A673 (cell line): ENCODE measurements at regions not wholly inside any gene's neighbourhood (a gene's known extent, or its start where the extent isn't known, plus 50 kb on each side); places are given as distances from the start of the nearest gene placed in this dataset.
A peak's percentile ranks its signal among the peaks of the same experiment; 100 is the strongest.
"Not testable (repeated sequence)": the region's sequence is repeated elsewhere in the genome, so short reads cannot be mapped to it uniquely, and the experiment has no call there.

ENCODE experiments used
- BruUV-seq: library from RNA; stranded (reverse); fragments of 400-500 nt; replicated peaks from 2 replicates; lab custom pipeline; 2021; lab: Mats Ljungman, UMichigan
- CTCF ChIA-PET: fragments of 300-600 bp; sonication (Branson Sonifier 250); formaldehyde crosslinking; loops from one replicate; lab custom pipeline; 2022; ENCODE audit warnings: antibody characterized with exemption; lab: Charles Lee
- POLR2A ChIA-PET: fragments of 300-600 bp; sonication (Branson Sonifier 250); formaldehyde crosslinking; loops from one replicate; lab custom pipeline; 2022; ENCODE audit warnings: antibody characterized with exemption; ENCODE audit not compliant: low non-redundant PET; lab: Charles Lee
- DNase-seq: peaks from one replicate; pipeline ENCODE4 v3.0.0-alpha.2; 2015; ENCODE audit warnings: low spot score
- H3K27ac ChIP-seq: fragments of 200-600 bp; sonication (generic); 2 replicates; pipeline ENCODE4 v1.5.1; 2016; ENCODE audit warnings: mixed run types, low read depth, mild to moderate bottlenecking, mixed read lengths, antibody characterized with exemption, low read length; ENCODE audit not compliant: poor library complexity, severe bottlenecking
- H3K27me3 ChIP-seq: fragments of 200-600 bp; sonication (generic); replicated peaks from 2 replicates; pipeline ENCODE4 v1.6.1; 2017; ENCODE audit warnings: mixed run types, low read depth, mild to moderate bottlenecking, mixed read lengths, antibody characterized with exemption, low read length; ENCODE audit not compliant: insufficient read depth, poor library complexity
- H3K36me3 ChIP-seq: fragments of 200-600 bp; sonication (generic); 2 replicates; pipeline ENCODE4 v1.6.1; 2016; ENCODE audit warnings: mixed run types, mild to moderate bottlenecking, mixed read lengths, antibody characterized with exemption, low read length; ENCODE audit not compliant: insufficient read depth, poor library complexity, severe bottlenecking
- H3K4me1 ChIP-seq: fragments of 200-600 bp; sonication (generic); 2 replicates; pipeline ENCODE4 v1.6.1; 2017; ENCODE audit warnings: mixed run types, mild to moderate bottlenecking, mixed read lengths, antibody characterized with exemption, low read length; ENCODE audit not compliant: insufficient read depth, poor library complexity, severe bottlenecking
- H3K4me3 ChIP-seq: fragments of 200-600 bp; sonication (generic); 2 replicates; pipeline ENCODE4 v1.5.1; 2016; ENCODE audit warnings: low read depth, mixed run types, mild to moderate bottlenecking, mixed read lengths, low read length; ENCODE audit not compliant: poor library complexity, severe bottlenecking
- H3K9me3 ChIP-seq: fragments of 200-600 bp; sonication (generic); 2 replicates; pipeline ENCODE4 v1.6.1; 2016; ENCODE audit warnings: mixed run types, low read depth, mild to moderate bottlenecking, mixed read lengths, antibody characterized with exemption, low read length; ENCODE audit not compliant: poor library complexity, severe bottlenecking
- EZH2 ChIP-seq: fragments of 200-600 bp; sonication (generic); IDR thresholded peaks from 2 replicates; pipeline ENCODE4 v1.6.1; 2017; ENCODE audit warnings: borderline replicate concordance, low read depth, mild to moderate bottlenecking, mixed read lengths, antibody characterized with exemption, low read length; ENCODE audit not compliant: poor library complexity, severe bottlenecking
- intact Hi-C: fragments of 100-400 bp; cut with micrococcal nuclease; formaldehyde crosslinking; loops from one replicate; pipeline ENCODE4 v1.10.0; 2022; ENCODE audit not compliant: unreplicated experiment
- TF ChIP-seq, protein P1 (sequence below): fragments of 300-800, 200-600 bp; sonication (generic); conservative IDR thresholded peaks from 2 replicates; pipeline ENCODE4 v1.5.1; 2017; ENCODE audit warnings: low read depth, mild to moderate bottlenecking, antibody characterized with exemption, low read length, moderate library complexity, mixed read lengths

- no peak for TF ChIP-seq EZH2
- TF ChIP-seq, protein P1, sequence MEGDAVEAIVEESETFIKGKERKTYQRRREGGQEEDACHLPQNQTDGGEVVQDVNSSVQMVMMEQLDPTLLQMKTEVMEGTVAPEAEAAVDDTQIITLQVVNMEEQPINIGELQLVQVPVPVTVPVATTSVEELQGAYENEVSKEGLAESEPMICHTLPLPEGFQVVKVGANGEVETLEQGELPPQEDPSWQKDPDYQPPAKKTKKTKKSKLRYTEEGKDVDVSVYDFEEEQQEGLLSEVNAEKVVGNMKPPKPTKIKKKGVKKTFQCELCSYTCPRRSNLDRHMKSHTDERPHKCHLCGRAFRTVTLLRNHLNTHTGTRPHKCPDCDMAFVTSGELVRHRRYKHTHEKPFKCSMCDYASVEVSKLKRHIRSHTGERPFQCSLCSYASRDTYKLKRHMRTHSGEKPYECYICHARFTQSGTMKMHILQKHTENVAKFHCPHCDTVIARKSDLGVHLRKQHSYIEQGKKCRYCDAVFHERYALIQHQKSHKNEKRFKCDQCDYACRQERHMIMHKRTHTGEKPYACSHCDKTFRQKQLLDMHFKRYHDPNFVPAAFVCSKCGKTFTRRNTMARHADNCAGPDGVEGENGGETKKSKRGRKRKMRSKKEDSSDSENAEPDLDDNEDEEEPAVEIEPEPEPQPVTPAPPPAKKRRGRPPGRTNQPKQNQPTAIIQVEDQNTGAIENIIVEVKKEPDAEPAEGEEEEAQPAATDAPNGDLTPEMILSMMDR, result no peak
- CTCF ChIA-PET, result no interaction called here
- no peaks in the 10 kb centered on the region for H3K27me3 ChIP-seq
- no peak for DNase-seq
- peaks cover 5% of the 10 kb centered on the region for H3K9me3 ChIP-seq
- no TSS peak for BruUV-seq
- H3K4me1 ChIP-seq, result peaks cover 4% of the 10 kb centered on the region
- intact Hi-C loops, result no loop called here
- H3K27ac ChIP-seq, result no peak overlapping the region
- POLR2A ChIA-PET, result no interaction called here
- no peaks in the 10 kb centered on the region for H3K36me3 ChIP-seq
- H3K4me3 ChIP-seq, result no peak overlapping the region
Measured at GRCh38 chr1:226461087-226461486, 53.2 kb upstream of the PARP1 start.

GRCh38 chr1:226463925-226464586 lies 56.2 kb upstream of the PARP1 start:
- TF ChIP-seq, protein P1, result no peak
- TF ChIP-seq EZH2, result no peak
- no peak overlapping the region for H3K27ac ChIP-seq
- ChIA-PET CTCF (no interaction called here), POLR2A (no interaction called here)
- H3K27me3 ChIP-seq, result no peaks in the 10 kb centered on the region
- intact Hi-C loops, result no loop called here
- DNase-seq, result no peak
- no peaks in the 10 kb centered on the region for H3K36me3 ChIP-seq
- no TSS peak for BruUV-seq
- no peak overlapping the region for H3K4me3 ChIP-seq
- peaks cover 5% of the 10 kb centered on the region for H3K9me3 ChIP-seq
- H3K4me1 ChIP-seq, result peaks cover 13% of the 10 kb centered on the region

DNA sequence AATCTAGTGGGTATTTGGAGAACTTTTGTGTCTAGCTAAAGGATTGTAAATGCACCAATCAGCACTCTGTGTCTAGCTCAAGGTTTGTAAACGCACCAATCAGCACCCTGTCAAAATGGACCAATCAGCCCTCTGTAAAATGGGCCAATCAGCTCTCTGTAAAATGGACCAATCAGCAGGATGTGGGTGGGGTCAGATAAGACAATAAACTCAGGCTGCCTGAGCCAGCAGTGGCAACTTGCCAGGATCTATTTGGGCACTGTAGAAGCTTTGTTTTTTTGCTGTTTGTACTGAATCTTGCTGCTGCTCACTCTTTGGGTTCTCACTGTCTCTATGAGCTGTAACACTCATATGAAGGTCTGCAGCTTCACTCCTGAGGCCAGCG lies 56.7 kb upstream of the PARP1 start:
- H3K9me3 ChIP-seq, H3K27ac ChIP-seq, H3K36me3 ChIP-seq, H3K4me3 ChIP-seq, BruUV-seq, H3K27me3 ChIP-seq, intact Hi-C loops, POLR2A ChIA-PET, CTCF ChIA-PET: not testable (repeated sequence)
- DNase-seq, result peak; percentile 31
- peaks cover 13% of the 10 kb centered on the region for H3K4me1 ChIP-seq

- Histone ChIP-seq H3K4me3 (no peak overlapping the region), H3K4me1 (peaks cover 13% of the 10 kb centered on the region), H3K36me3 (no peaks in the 10 kb centered on the region), H3K27me3 (no peaks in the 10 kb centered on the region), H3K27ac (peak overlapping the region; percentile 41), H3K9me3 (peaks cover 5% of the 10 kb centered on the region)
- ChIA-PET POLR2A (no interaction called here), CTCF (interaction anchor here (0.8 kb wide), 1 partner anchor 9 kb away, joined by 3 read pairs; no protein-coding TSS in a partner anchor)
- intact Hi-C loops, result no loop called here
- no TSS peak for BruUV-seq
- peak; percentile 75 for DNase-seq
- TF ChIP-seq EZH2, result no peak
- TF ChIP-seq, protein P1, result no peak
Measured at GRCh38 chr1:226466296-226466695, 58.4 kb upstream of the PARP1 start.
